Dendritic cell treated with granulocyte-macrophage colony-stimulating factor and Interleukin-4, amounts not matched to agents 40 ng/mL and 50 ng/mL, for 4 days (primary cell): ENCODE measurements at regions not wholly inside any gene's neighbourhood (a gene's known extent, or its start where the extent isn't known, plus 50 kb on each side); places are given as distances from the start of the nearest gene placed in this dataset.
"Not testable (repeated sequence)": the region's sequence is repeated elsewhere in the genome, so short reads cannot be mapped to it uniquely, and the experiment has no call there.

Experiments
- H3K27ac Mint-ChIP-seq: one replicate; pipeline ENCODE4 v1.8.0; 2022; ENCODE audit warnings: mild to moderate bottlenecking, mixed read lengths
- H3K27me3 Mint-ChIP-seq: one replicate; pipeline ENCODE4 v1.8.0; 2022; ENCODE audit warnings: mild to moderate bottlenecking, mixed read lengths
- H3K36me3 Mint-ChIP-seq: one replicate; pipeline ENCODE4 v1.8.0; 2022; ENCODE audit warnings: low read depth, mixed read lengths
- H3K4me1 Mint-ChIP-seq: one replicate; pipeline ENCODE4 v1.8.0; 2022; ENCODE audit warnings: low read depth, mixed read lengths
- H3K4me3 Mint-ChIP-seq: one replicate; pipeline ENCODE4 v1.8.0; 2022; ENCODE audit warnings: mild to moderate bottlenecking, moderate library complexity, mixed read lengths
- H3K9me3 Mint-ChIP-seq: one replicate; pipeline ENCODE4 v1.8.0; 2022; ENCODE audit warnings: mixed read lengths
- intact Hi-C: fragments of 100-400 bp; cut with micrococcal nuclease; formaldehyde crosslinking; loops from one replicate; pipeline ENCODE4 v1.15.0; 2022

DNA sequence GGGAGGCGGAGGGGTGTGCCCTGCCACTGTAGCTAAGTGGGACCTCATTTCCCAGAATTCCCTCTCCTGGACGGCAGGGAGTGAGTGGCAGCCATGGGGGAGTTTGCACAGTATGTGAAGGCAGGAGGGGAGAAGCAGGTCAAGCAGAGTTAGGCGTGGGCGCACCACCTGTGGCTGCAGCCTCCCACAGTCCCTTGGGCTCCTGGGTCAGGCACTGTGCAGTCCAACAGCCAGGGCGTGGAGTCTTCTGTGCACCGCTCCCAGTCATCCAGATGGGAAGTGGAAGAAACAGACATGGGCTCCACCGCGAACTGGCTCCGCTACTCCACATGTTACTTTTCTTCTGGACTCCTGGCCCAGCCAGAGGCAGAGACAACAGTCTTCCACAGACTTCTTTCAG lies 85.4 kb upstream of the TIAM1 start:
- Mint-ChIP-seq H3K27me3 (no peaks in the 10 kb centered on the region), H3K27ac (no peak overlapping the region), H3K9me3 (peaks cover 9% of the 10 kb centered on the region), H3K4me3 (no peak overlapping the region), H3K4me1 (no peaks in the 10 kb centered on the region), H3K36me3 (no peaks in the 10 kb centered on the region)
- intact Hi-C loops = no loop called here

DNA sequence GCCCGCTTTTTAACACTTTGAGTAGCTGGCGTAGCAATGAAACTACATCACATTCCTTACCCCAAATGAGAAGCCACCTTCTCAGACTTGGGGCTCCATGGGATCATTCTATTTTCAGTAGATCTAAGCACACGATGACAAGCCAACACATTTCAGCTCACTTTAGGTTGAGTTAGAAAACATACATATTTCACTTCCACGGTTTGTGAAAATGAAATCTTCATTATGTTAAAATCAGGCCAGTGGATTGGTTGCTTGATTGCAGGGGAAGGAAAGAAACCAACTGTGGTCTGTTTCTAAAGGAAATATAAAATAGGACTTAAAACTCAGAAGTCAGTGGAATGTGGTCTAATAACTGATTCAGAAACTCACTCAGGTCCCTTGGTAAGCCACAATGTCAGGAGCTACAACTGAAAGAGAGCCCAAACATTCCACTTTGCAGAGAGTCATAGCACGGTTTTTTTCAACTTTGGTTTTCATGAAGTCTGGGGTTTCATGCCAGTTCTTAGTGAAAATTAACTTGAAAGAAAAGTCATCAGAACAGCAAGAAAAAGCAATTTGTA lies 82.3 kb upstream of the TIAM1 start:
- intact Hi-C loops = no loop called here
- Mint-ChIP-seq H3K36me3 (no peaks in the 10 kb centered on the region), H3K4me3 (no peak overlapping the region), H3K27ac (no peak overlapping the region), H3K4me1 (no peaks in the 10 kb centered on the region), H3K9me3 (no peaks in the 10 kb centered on the region), H3K27me3 (no peaks in the 10 kb centered on the region)

DNA sequence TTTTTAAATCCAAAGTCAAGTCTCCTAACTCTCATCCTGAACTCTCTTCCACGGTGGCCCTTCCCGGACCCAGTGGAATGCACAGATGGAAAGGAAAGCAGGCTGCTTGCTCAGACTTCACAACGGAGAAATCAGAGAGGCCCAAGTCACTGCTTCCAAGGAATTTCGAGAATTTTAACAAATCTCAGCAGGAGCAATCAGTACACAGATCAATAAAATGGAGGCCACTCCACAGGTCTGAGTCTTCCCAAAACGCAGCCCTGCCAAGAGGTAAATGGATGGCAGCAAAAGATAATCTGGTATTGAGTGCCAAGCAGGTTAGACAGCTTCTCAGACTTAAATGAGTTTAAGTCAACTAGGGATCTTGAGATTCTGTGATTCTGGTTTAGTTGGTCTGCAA lies 81.1 kb upstream of the TIAM1 start:
- H3K36me3 Mint-ChIP-seq = no peaks in the 10 kb centered on the region
- no peak overlapping the region for H3K4me3 Mint-ChIP-seq
- no peak overlapping the region for H3K27ac Mint-ChIP-seq
- H3K4me1 Mint-ChIP-seq = no peaks in the 10 kb centered on the region
- intact Hi-C loops = no loop called here
- no peaks in the 10 kb centered on the region for H3K9me3 Mint-ChIP-seq
- H3K27me3 Mint-ChIP-seq = no peaks in the 10 kb centered on the region

DNA sequence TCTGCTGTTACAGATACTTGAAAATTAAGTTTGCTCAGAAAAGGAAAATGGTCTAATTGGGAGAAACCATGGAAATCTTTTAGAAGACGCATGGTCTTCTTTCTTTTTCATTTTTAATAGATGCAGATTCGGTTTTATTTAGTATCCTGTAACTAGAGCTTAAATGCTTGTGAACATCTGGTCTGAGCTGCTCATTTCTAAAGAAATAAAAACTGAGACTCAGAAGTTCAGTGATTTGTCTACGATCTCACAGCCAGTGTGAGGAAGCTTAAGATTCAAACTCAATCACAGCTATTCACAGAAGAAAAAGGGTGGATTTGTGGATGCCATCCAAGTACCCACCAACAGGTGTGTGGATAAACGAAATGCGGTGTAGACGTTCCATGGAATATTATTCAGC lies 80.0 kb upstream of the TIAM1 start:
- H3K4me1 Mint-ChIP-seq = no peaks in the 10 kb centered on the region
- no peak overlapping the region for H3K4me3 Mint-ChIP-seq
- intact Hi-C loops = no loop called here
- H3K27ac Mint-ChIP-seq = no peak overlapping the region
- no peaks in the 10 kb centered on the region for H3K36me3 Mint-ChIP-seq
- no peaks in the 10 kb centered on the region for H3K27me3 Mint-ChIP-seq
- no peaks in the 10 kb centered on the region for H3K9me3 Mint-ChIP-seq

DNA sequence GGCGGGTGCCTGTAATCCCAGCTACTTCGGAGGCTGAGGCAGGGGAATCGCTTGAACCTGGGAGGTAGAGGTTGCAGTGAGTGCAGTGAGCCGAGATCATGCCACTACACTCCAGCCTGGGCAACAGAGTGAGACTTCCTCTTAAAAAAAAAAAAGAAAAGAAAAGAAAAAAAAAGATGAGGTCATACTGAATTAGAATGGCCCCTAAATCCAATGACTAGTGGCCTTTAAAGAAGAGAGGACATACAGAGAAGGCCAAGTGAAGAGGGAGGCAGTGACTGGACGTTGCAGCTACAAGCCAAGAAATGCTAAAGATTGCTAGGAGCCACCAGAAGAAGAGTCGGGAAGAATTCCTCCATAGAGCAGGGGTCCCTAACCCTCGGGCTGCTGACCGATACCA lies 76.9 kb upstream of the TIAM1 start:
- Mint-ChIP-seq H3K27me3 (no peaks in the 10 kb centered on the region), H3K4me3 (no peak overlapping the region), H3K9me3 (no peaks in the 10 kb centered on the region), H3K27ac (no peak overlapping the region), H3K36me3 (no peaks in the 10 kb centered on the region), H3K4me1 (no peaks in the 10 kb centered on the region)
- intact Hi-C loops = no loop called here

DNA sequence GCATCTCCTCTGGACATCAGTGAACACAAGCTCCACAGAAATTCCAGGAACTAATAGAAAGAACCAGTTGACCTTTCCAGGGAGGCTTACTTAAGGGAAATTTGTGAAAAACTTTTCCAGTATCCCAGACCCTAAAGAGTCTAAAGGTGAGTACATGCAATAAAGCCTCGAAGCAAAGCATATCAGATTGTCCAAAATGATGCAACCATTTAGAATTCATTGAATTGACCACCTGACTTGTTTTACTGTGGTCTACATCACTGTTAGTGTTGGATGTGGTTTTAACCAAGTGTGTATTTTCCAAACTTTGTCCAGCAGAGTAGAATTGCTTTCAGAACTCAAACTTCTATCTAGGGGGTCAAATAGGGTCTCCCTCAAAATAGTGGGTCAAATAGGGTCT lies 76.3 kb upstream of the TIAM1 start:
- Mint-ChIP-seq H3K4me3 (no peak overlapping the region), H3K9me3 (no peaks in the 10 kb centered on the region), H3K4me1 (no peaks in the 10 kb centered on the region), H3K36me3 (no peaks in the 10 kb centered on the region), H3K27ac (no peak overlapping the region), H3K27me3 (no peaks in the 10 kb centered on the region)
- intact Hi-C loops = no loop called here

DNA sequence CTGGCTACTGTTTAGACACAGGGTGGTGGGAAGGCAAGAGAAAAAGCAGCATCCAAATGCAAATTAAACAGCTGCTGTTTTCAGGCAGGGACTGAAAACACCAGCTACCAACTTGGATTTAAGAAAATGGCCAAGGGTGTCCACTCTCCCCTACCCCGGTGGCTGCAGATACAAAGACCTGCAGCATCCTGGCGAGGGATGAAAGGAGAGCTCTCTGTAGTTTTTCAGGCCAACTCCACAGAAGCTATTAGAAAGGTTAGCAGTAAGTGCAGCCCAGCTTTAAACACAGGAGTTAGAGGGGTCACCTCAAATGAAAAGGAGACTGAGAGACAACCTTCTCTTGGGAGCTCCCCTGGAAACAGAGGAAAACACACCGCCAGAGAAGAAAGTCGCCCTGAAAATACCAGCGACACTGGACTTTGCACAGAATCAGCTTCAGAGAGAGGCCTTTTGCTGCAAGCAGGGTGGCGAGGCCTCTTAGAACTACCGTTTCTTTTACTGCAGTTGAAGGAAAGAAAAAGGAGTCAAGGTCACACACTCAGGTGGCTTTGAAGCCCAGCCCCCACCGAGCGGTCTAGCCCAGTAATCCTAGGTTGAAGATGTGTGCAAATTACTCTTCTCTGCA lies 74.4 kb upstream of the TIAM1 start:
- H3K9me3 Mint-ChIP-seq = no peaks in the 10 kb centered on the region
- no peaks in the 10 kb centered on the region for H3K4me1 Mint-ChIP-seq
- no peak overlapping the region for H3K4me3 Mint-ChIP-seq
- no peaks in the 10 kb centered on the region for H3K36me3 Mint-ChIP-seq
- H3K27me3 Mint-ChIP-seq = no peaks in the 10 kb centered on the region
- intact Hi-C loops = no loop called here
- H3K27ac Mint-ChIP-seq = no peak overlapping the region

DNA sequence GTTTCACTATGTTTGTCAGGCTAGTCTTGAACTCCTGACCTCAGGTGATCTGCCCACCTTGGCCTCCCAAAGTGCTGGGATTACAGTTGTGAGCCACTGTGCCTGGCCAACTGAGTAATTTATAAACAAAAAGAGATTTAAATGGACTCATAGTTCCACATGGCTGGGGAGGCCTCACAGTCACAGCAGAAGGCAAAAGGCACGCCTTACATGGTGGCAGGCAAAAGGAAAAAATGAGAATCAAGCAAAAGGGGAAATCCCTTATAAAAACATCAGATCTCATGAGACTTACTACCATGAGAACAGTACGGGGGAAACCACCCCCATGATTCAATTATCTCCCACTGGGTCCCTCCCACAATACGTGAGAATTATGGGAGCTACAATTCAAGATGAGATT lies 73.2 kb upstream of the TIAM1 start:
- H3K36me3 Mint-ChIP-seq, H3K4me1 Mint-ChIP-seq, H3K9me3 Mint-ChIP-seq, H3K27me3 Mint-ChIP-seq, H3K4me3 Mint-ChIP-seq, intact Hi-C loops, H3K27ac Mint-ChIP-seq: not testable (repeated sequence)

DNA sequence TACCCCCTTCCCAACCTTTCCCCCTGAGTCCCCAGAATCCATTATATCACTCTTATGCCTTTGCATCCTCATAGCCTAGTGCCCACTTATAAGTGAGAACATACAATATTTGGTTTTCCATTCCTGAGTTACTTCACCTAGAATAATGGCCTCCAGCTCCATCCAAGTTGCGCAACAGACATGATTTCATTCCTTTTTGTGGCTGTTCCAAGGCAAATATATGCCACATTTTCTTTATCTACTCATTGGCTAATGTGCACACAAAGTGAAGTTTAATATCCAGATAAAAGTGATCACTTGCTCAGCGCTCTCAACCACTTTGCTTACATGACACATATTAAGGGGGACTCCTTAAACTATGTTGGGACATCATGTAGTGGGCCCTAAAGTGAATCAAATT lies 72.4 kb upstream of the TIAM1 start:
- no peaks in the 10 kb centered on the region for H3K27me3 Mint-ChIP-seq
- intact Hi-C loops = no loop called here
- H3K9me3 Mint-ChIP-seq = no peaks in the 10 kb centered on the region
- H3K4me3 Mint-ChIP-seq = no peak overlapping the region
- H3K27ac Mint-ChIP-seq = no peak overlapping the region
- no peaks in the 10 kb centered on the region for H3K36me3 Mint-ChIP-seq
- no peaks in the 10 kb centered on the region for H3K4me1 Mint-ChIP-seq

DNA sequence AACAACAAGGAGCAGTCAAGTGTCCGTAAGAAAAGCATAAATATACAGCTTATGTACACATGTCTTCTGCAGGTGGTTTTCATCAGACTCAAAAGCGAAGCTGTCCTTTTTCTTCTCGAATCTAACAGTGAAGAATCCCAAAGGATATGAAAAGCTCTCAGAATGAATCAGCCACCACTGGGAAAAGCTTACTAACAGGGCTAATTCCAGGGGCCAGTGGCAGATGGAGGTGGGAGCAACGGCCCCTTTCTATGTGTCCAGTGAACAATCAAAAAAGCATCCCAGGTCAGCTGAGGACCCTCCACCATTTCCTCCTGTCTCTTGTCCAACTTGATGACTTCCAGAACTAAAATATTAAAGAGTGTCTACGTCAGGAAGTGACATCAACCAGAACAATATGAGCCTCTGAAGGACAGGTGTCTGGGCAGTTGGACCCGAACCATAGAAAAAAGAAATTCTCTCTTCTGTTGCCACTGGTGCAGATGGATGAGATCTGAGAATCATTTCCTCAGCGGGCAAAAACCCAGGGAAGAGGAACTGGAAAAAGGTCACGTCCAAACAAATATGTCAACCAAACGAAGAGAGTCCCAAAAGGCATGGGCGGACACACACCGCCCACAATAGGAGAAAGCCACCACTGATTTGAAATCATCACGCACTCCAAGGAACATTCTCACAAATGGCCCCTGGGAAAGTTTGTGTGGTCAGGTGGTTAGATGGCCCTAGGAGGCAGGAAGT lies 70.4 kb upstream of the TIAM1 start:
- no peaks in the 10 kb centered on the region for H3K4me1 Mint-ChIP-seq
- no peak overlapping the region for H3K4me3 Mint-ChIP-seq
- no peak overlapping the region for H3K27ac Mint-ChIP-seq
- no peaks in the 10 kb centered on the region for H3K36me3 Mint-ChIP-seq
- intact Hi-C loops = no loop called here
- no peaks in the 10 kb centered on the region for H3K9me3 Mint-ChIP-seq
- H3K27me3 Mint-ChIP-seq = no peaks in the 10 kb centered on the region

DNA sequence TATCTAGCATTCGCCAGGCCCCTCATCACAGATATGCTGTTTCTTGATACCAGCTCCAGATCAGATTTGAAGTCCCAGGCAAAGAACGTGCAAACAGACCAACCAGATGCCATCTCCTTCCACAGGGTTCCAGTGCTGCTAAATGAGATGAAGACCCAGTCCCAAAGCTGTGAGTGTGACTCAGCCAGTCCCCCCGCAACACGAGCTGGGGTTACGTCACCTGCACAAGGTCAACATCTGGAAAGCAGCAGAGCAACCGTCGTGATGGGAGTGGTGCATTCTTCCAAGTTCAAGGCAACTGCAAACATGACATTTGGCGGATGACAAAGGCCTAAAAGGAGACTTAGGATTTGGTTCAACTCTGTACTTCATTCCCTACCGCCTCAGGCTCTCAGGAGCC lies 69.6 kb upstream of the TIAM1 start:
- Mint-ChIP-seq H3K9me3 (no peaks in the 10 kb centered on the region), H3K4me1 (no peaks in the 10 kb centered on the region), H3K27ac (no peak overlapping the region), H3K27me3 (no peaks in the 10 kb centered on the region), H3K36me3 (no peaks in the 10 kb centered on the region), H3K4me3 (no peak overlapping the region)
- intact Hi-C loops = no loop called here

DNA sequence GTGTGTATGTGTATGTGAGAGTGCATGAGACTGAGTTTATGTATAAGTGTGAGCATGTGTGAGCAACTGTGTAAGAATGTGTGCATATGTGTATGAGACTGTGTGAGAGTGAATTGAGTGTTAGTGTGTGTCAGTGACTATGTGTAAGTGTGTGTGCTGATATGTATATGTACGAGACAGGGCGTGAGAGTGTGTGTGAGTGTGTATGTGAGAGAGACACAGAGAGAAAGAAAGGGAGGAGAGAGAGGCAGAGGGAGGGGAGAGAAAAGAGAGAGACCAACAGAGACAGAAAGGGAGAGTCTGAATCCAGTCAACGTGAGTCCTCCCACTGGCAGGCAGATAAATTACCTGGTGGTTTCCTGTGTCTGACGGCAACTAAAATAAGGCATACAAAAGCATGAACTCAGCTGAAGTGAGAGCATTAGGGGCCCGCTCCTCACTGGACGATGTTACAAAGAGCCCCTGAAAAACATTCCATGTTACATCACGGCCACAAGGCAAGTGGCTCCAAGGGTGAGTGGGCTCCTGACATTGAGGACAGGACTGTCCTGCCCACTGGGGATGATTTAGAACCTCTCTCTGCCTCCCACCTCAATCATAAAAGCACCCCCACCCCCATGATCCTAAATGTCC lies 66.6 kb upstream of the TIAM1 start:
- Mint-ChIP-seq H3K27me3 (no peaks in the 10 kb centered on the region), H3K4me3 (no peak overlapping the region), H3K27ac (no peak overlapping the region), H3K9me3 (no peaks in the 10 kb centered on the region), H3K4me1 (no peaks in the 10 kb centered on the region), H3K36me3 (no peaks in the 10 kb centered on the region)
- intact Hi-C loops = no loop called here

DNA sequence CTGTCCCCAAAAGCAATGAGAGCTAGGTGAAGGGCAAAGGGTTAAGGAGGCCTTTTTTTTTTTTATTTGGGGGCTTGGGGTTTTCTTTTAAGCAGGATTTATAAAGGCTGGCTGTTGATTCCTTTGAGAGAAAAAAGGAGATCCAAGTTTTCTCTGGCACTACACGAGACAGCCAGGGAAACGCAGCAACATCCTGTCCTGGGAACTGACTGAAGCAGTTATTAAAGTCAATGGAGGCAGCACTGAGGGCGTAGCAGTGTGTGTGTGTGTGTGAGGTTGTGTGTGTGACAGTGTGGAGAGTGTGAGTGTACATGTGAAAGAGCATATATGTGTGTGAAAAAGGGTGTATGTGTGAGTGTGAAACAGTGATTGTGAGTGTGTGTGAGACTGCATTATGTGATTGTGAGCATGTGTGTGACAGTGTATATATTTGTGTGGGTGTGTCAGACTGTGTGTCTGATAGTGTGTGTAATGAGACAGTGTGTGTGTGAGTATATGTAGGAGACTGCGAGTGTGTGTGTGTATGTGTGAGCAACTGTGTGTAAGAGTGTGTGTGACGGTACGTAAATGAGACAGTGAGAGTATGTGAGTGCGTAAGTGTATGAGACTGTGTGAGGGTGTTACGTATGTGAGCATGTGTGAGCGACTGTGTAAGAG lies 65.9 kb upstream of the TIAM1 start:
- Mint-ChIP-seq H3K27ac (no peak overlapping the region), H3K27me3 (no peaks in the 10 kb centered on the region), H3K4me3 (no peak overlapping the region), H3K36me3 (no peaks in the 10 kb centered on the region), H3K9me3 (no peaks in the 10 kb centered on the region), H3K4me1 (no peaks in the 10 kb centered on the region)
- intact Hi-C loops = no loop called here
